Mucosa of gallbladder (tissue), 1 donor: ENCODE measurements at regions not wholly inside any gene's neighbourhood (a gene's known extent, or its start where the extent isn't known, plus 50 kb on each side); places are given as distances from the start of the nearest gene placed in this dataset.
"Not testable (repeated sequence)": the region's sequence is repeated elsewhere in the genome, so short reads cannot be mapped to it uniquely, and the experiment has no call there.

ENCODE experiments used
- DNase-seq: peaks from one replicate; pipeline ENCODE4 v3.0.0-alpha.2; 2020; ENCODE audit warnings: low spot score
- donor health status: DM: no; HTN: no; CAD: no.

DNA sequence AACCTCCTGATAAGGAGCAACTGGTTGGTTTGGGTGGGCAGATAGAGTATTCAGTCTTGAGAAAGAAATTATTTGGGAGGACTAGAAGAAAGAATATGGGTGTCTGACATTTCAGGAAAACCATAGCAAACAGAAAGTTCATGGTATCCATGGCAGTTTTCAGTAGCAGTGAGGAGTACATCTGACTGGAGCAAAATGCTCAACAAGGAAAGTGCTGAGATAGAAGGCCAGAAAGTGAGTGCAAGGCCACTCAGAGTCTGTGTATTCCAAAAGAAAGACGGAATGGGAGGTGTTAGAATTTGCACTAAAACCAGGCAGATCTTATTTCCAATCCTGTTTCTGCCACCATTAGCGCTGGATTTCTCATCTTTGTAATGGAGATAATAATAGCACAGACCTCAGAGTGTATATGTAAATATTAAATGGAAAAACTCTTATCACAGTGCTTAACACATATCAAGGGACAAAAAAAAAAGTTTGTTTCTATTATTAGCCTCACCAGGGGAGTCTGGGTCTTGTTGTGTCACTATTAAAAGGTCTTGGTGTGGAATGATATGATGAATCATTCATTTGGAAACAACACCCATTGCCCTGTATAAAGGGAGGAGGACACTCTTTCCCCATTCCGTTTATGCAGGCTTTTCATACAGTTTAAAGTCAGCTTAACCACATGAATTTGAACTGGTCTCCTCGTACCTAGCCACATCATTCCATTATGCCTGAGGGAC lies 349.8 kb downstream of the IPO8 start:
- DNase-seq, result no peak

DNA sequence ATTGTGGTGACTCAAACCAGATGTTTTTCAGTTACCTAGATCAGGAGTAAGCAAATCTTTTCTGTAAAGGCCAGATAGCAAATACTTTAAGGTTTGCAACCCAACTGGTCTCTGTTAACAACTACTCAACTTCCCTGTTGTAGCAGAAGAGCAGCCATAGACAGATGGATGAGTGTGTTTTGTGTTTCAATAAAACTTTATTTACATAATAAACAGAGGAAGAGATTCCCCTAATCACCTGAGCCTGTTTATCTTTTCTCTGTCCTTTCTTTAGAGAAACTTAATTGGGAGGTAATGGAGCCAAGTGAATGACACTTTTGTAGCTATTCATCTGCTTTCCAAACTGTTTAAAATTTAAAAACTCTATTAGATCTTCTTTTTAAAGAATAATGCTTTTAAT lies 365.1 kb downstream of the IPO8 start:
- no peak for DNase-seq

GRCh38 chr12:30329281-30329680 lies 366.4 kb downstream of the IPO8 start:
- DNase-seq, result no peak

GRCh38 chr12:30323008-30323407 lies 372.7 kb downstream of the IPO8 start:
- DNase-seq, result no peak

GRCh38 chr12:30320561-30320960 lies 375.1 kb downstream of the IPO8 start:
- no peak for DNase-seq

DNA sequence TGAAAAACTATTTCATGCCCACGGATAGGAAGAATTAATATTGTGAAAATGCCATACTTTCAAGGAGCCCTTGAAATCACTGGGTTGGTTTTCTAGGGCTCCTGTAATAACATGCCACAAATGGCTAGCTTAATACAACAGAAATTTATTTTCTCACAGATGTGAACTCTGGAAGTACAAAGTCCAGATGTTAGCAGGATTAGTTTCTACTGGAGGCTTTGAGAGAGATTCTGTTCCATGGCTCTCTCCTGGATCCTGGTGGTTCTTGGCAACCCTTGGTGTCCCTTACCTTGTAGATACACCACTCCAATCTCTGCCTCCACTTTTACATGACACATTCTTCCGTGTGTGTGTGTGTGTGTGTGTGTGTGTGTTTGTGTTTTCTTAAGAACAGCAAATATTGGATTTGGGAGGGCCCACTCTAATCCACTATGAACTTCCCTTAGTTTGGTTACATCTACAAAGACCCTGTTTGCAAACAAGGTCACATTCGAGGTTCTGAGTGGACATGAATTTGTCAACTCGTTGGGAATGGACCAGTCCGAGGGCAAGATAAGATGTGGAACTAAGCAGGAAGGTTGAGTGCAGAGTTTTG lies 381.1 kb downstream of the IPO8 start:
- DNase-seq, result no peak

GRCh38 chr12:30308010-30308717 lies 387.5 kb downstream of the IPO8 start:
- no peak for DNase-seq

DNA sequence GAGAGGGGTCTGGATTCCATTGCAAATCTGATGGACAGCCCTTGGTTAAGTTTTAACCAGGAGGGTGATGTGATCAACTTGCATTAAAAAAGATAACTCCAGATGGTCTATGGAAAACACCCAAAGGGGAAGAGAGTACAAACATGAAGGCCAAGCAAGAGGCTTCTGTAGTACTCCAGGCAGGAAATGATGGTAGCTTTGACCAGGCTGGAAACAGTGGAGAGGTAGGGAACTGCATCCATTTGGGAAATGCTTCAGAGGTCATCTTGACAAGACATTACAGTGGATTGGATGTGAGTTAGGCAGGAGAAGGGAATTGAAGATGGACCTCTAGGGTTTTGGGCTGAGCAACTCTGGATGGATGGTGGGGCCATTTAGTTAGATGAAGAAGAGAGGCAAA lies 391.1 kb downstream of the IPO8 start:
- DNase-seq, result no peak

DNA sequence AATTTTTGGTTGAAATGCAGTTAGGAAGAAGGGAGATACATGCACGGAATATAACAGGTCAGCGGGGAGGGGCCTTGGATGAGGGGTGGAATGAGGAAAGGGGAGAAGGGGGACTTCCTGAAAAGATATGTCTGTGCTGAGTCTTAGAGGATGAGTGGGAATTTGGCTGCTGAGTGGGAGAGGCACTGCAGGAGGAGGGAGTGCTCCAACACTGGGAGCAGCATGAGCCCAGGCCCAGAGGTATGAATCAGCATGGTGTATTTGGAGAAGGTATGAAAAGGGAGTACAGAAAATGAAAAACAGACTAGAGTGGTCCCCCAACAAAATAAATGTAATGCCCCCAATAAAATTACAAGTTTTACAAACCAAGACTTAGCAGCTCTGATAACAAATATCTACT lies 394.4 kb downstream of the IPO8 start:
- DNase-seq, result no peak

- DNase-seq, result no peak
These were observed 399.2 kb downstream of the IPO8 start for GRCh38 chr12:30296486-30296885.

DNA sequence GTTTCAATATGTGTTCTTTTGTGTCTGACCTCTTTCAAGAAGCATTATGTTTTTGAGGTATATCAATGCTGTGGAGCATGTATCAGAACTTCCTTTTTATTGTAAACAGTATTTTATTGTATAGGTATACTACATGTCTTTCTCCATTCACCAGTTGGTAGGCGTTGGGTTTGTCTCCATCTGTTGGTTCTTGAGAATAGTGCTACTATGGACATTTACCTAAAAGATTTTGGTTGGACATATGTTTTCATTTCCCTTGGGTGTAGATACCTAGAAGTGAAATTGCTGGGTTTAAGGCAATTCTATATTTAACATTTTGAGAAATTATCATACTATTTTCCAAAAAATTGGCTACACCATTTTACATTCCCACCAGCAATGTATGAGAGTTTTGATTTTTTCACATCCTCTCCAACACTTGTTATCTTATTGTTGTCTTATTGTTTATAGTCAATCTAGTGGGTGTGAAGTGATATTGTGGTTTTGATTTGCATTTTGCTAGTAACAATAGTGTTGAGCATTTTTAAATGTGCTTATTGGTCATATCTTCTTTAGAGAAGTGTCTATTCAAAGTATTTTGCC lies 409.2 kb downstream of the IPO8 start:
- no peak for DNase-seq

- no peak for DNase-seq
These were observed 417.3 kb downstream of the IPO8 start for GRCh38 chr12:30278401-30278800.

DNA sequence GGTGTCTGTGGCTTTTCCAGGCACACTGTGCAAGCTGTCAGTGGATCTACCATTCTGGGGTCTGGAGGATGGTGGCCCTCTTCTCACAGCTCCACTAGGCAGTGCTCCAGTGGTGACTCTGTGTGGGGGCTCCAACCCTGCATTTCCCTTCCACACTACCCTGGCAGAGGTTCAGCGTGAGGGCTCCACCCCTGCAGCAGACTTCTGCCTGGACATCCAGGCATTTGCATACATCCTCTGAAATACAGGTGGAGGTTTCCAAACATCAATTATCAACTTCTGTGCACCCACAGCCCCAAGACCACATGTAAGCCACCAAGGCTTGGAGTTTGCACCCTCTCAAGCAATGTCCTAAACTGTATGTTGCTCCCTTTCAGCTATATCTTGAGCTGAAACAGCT lies 423.2 kb downstream of the IPO8 start:
- not testable (repeated sequence) for DNase-seq

DNA sequence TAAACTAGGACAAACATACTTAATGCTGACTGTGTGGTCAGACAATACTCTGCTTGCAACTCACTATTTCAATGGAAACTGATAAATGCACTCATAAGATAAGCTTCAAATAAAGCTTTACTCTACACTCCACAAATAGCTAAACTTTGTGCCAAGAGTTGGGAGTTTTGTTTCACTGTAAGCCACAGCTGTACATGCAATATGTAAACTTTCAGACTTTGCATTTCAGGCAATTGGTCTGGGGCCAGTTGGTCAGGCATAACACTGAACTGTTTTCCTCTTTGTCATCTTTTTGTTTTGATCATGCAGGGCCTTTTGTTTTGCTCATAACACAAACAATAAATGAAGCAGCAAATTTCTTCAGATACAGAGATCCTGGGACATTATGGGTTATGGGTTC lies 426.2 kb downstream of the IPO8 start:
- DNase-seq, result no peak

GRCh38 chr12:30268041-30268440 lies 427.6 kb downstream of the IPO8 start:
- no peak for DNase-seq

- no peak for DNase-seq
These were observed 432.2 kb downstream of the IPO8 start for GRCh38 chr12:30263434-30263833.

DNA sequence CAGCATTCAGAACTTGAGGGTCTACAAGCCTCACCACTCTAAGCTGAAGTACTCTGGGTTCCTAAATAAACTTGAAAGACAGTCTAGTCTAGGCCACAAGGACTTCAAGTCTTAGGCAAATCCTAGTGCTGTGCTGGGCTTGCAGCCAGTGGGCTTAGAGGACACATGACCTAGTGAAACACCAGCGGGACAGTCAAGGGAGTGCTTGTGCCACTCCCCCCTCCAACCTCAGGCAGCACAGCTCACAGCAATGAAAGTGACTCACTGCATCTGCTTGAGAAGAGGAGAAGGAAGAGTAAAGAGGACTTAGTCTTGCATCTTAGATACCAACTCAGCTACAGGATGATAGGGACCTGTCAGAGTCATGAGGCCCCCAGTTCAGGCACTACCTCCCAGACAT lies 438.1 kb downstream of the IPO8 start:
- no peak for DNase-seq

- DNase-seq, result no peak
These were observed 444.1 kb downstream of the IPO8 start for GRCh38 chr12:30251546-30251945.

GRCh38 chr12:30243426-30243825 lies 452.2 kb downstream of the IPO8 start:
- no peak for DNase-seq

GRCh38 chr12:30219047-30219446 lies 435.3 kb upstream of the TMTC1 start:
- no peak for DNase-seq

DNA sequence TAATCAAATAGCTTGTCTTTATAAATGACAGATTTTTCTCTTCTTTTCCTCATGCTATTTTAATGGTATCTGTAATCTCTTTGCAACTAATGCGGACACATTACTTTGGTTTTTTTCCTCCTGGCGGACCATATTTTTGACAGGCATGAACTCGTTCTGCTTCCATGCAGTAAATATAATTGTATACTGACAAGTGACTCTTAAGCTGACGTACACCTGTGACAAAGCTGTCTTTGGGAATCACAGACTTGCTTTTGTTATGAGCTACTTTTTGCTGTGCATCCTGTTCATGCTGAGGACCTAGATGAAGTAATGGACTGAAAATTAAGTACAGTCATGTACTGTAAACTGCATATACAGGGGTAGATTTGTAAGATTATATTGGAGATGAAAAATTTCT lies 434.3 kb upstream of the TMTC1 start:
- no peak for DNase-seq

DNA sequence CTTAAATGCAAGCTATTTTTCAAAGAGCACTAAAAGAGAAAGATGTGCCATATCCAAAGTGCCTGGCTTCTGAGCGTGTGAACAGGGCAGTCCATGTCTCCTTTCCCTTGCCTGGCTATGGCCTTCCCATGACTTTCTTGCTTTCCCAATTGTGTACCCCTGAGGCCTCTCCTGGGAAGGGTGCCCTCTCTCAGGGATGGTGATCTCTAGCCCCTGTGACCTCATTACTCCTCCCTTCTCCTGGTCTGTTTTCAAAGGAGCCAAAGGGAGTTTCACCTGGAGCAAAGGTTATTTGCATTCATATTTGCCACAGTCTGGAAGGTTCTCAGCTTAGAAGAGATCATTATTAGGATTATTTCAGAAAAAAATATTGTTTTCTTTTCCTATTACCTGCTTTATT lies 429.4 kb upstream of the TMTC1 start:
- DNase-seq, result no peak

DNA sequence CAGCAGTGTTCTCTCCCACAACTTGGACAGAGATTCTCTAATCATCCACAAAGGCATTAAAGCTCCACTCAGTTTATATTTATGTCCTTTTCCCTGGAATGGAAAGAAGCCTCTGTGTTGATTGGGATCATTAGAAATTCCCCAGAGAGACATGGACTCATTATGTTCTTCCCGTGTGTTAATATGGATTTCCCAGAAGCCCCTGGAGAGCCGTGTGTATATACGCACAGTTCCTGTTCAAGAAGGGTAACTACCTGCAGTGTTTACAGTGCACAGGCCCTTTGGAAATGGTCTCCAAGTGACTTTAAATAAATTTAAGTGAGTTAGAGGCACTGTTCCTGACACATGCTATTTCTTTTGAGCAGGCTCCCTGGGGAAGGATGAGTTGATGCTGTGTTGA lies 428.0 kb upstream of the TMTC1 start:
- DNase-seq, result no peak
